SIG-M5 treated with dmso at 0.1 percent for 504 hours (cell line): ENCODE measurements at regions not wholly inside any gene's neighbourhood (a gene's known extent, or its start where the extent isn't known, plus 50 kb on each side); places are given as distances from the start of the nearest gene placed in this dataset.
"Not testable (repeated sequence)": the region's sequence is repeated elsewhere in the genome, so short reads cannot be mapped to it uniquely, and the experiment has no call there.

Experiments
- DNase-seq: peaks from one replicate; lab custom pipeline; 2025; ENCODE audit not compliant: unreplicated experiment; lab: John Stamatoyannopoulos, UW

DNA sequence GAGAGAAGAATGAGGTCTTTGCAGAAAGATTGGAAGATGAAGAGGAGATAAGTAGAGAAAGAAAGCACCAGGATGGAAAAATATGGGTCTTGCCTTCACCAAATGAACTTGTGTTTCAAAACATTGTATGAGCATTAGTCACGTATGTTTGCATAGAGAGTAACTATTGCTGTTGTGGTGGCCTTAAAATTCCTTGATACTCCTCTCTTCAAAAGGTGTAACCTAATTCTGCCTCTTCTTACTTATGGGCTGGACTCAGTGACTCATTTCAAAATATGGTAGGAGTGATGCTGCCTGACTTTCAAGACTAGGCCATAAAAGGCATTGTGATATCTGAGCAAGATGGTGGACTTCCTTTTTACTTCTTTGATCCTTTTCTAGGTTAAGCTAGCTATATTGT, 228.7 kb upstream of the ZNF385D start:
- no peak for DNase-seq

DNA sequence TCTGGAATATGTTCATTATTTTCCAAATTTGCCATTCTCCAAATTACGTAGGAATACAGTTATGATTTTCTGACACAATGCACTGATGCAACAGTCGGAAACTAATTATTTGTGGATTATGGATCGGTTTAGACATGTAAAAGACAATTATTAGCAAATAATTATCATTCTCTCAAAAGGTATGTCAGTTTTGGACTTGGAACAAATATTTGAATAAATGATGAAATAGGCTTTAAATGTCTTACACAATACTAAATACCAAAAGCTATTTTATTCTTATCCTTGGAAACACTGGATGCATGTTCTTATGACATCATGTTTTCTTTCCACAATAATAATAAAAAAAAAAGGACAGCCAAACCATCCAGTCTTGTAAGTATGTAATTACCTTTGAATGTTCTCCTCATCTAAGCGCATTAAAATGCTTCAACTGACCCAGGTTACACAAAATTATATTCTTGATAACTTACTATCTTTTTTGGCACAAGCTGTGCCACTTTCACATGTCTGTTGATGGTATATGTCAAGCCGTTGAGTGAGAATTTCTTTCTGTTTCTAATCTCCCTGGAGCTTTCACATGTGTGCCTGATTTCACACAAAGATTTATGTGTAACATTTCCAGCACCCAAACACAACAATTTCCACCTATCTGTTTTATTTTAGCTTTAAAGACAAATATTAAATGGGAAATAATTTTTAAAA, 238.5 kb upstream of the ZNF385D start:
- DNase-seq = no peak

DNA sequence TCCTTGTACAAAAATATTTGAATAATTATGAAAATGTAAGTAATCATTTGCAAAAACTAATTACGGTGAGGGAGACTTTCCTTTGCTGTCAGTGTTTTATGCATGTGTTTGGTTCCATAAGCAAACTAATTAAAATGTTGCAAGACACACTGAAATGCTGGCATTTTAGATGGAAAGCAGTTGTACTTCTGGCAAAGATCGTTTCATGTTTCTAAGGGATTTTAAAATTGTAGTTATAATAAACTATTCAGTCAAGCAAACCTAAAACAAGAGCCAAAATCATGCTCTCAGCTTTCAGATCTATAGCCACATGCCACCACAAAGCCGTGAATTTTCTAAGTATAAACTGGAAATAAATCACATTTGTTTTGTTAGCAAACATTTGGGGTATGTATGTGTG, 240.1 kb upstream of the ZNF385D start:
- no peak for DNase-seq

DNA sequence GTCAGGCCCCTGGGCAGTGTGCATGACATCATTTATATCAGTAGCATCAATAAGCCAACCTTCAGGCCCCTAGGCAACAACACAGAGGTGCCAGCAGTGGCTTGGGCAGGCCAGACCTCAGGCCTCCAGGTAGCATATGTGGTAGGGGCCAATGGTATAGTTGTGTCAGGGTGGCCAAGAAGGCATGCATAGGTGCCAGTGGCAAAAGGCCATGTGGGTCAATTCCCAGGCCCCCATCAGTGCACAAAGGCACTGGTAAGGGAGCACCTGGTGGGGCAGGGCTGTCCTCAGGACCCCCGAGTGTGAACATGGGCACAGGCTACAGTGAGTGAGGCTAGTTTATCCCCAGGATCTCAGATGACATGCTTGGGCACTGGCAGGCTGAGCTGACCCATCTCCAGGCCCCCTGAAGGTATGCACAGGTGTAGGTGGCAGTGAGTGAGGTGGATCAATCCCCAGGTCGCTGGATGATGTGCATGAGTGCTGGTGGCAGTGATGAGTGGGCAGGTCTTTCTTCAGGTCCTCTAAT, 244.1 kb upstream of the ZNF385D start:
- DNase-seq = no peak

DNA sequence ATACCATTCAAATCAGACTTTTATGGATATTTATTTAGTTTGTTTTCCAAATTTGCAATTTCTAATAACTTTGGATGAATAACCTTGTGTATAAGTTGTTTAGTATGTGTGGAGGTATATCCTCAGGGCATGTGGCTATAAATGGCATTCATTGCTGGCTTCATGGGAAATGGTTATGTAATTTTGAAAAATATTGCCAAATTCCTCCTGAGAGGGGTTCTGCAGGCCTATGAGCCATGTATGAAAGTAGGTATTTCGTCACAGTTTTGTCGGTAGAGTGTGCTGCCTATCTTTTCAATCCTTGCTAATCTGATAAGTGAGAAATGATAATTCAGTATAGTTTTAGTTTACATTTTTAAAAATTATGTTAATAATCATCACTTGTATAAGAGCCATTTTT, 256.4 kb upstream of the ZNF385D start:
- no peak for DNase-seq

DNA sequence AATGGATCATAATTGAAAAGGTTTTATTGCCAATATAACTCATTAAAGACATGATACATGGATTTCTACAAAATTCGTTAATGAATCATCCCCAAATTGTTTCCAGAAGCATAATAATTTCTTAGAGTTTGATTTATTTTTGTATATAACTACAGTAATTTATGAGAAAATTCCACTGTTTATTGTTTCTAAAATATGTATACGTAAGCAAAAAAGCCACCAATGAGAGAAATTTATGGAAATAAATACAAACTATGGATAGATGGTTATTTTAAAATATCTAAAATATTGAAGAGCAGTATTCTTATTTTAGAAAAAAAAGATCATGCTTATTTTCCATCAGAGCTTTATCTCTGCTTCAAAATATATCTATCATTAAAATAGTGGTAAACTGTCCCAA, 260.0 kb upstream of the ZNF385D start:
- no peak for DNase-seq

DNA sequence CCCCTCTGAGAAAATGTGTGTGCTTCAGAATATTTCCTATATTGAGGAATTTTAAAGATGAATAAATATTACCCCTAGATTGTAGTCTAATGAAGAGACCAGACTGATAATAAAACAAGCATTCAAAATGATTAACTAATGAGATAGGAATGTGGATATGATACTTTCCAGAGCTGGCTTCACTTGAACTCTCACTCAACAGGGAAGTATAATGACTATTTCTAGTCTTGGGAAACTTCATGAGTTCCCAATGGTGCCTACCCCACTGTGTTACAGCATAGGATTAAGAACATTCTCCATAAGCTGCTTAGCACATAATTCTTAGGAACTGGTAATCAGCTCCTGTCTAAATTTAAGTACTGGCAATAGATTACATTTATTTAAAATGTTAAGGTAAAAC, 261.5 kb upstream of the ZNF385D start:
- no peak for DNase-seq

DNA sequence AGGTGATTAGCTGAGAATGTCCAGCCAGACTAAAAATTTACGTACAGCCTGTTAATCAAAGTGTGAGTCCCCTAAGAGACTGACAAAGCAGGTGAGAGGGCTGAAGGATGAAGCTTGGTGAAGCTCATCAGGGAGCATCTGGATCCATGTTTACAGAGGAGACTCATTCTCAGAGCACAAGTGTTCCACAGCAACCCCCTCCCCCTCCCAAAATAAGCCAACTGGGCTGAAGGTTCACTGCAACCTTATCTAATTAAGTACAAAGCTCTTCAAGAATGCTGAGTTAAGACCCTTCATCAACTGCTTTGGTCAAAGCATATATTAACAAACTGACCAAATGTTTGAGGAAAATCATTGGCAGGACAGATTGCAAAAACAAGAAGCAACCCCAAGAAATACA, 262.6 kb upstream of the ZNF385D start:
- DNase-seq = no peak

DNA sequence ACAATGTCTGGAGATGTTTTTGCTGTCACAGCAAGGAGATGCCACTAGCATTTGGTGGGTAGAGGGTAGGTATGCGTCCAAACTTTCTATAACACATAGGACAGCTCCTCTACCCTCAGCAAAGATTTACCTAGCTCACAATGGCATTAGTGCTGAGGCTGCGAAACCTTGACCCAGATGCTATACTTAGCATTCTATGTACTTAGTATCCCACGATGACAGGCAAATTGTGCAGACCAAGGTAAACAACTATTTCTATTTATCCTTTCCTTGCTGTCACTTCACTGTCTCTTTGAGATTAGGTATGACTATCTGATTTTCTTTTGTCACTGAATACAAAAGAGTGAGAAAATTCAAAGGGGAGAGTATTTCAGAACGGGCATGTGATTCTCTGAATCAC, 265.2 kb upstream of the ZNF385D start:
- no peak for DNase-seq

DNA sequence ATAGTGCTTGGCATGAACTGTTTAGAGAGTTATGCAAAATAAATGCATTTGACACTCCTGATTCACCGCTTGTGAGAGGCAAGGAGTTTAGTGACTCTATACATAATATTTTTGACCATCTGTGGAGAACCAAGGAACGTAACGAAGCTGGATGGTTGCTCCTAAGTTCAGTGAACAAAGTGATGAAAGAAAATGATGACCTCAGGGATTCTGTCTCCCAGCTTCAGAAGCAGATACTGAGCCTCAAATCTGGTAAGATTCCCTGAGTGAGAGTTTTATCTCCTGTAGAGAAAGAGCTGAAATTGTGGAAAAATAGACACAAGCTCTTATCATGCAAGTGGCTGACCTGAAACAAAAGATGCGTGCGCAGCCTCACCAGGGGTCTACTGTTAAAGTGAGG, 273.6 kb upstream of the ZNF385D start:
- not testable (repeated sequence) for DNase-seq

DNA sequence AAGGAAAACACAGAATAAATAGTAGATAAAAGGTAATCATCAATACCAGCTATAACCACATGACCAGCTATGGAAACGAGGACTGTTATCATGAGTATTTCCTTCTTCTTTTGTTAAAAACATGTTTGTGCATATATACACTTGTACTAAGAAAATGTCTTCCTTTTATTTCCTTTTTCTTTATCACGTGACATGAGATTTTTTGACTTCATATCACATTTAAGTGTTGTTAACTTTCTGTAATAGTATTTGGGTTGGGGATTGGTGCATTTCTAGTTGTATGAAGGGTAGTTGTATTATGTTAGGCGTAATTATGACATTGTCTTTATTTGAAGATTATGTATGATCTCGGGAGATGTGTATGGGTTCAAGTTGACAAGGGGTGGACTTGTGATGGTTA, 278.5 kb upstream of the ZNF385D start:
- no peak for DNase-seq

DNA sequence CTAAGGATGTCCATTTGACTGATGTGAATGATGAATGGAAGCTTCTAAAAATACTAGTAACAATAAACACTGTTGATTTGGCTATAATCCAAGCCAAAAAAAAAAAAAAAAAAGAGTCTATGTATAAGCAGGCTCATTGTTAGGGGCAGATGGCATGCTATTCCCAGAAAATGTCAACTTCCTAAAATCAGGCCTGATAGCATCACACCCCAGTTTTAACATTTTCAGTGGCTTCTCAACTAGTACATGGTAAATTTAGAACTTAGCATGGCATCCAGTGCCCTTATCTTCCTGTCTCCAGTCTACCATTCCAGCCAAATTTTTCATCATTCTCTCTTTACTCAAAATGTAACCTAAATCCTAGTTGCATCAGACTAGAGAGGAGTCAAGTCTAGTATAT, 288.2 kb upstream of the ZNF385D start:
- DNase-seq = no peak

DNA sequence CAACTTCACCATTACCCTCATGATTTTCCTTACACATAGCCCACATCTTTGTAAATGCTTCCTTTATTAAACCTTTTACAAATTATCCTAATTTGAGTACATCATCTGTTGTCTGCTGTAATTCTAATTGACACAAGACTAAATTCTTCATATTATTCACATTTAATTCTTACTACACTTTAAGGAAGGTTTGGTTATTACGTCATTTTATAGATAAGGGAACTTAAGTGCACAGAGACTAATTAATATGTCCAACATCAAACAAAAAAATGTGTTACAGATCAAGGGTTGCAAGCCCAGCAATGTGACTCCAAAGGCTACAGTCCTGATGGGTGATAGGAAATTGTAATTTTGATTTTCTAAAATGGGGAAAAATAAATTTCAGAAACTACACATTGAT, 289.1 kb upstream of the ZNF385D start:
- DNase-seq = no peak

DNA sequence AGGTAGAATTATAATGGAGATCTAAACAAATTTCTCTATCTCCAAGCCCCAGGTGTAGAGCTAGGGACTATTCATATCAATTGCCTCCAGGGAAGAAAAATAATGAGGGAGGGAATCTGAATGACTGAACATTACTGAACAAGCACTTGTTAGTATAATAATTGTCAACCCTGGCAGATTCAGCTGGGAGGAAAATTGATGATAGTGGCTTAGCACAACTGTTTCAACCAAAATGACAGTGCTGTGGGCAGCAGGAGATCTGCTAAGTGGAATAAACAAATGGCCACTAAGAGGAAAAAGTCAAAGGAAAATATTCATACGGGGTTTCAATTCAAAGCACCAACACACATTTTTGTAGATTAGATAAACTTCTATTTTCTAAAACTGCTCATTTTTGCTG, 294.9 kb upstream of the ZNF385D start:
- no peak for DNase-seq

DNA sequence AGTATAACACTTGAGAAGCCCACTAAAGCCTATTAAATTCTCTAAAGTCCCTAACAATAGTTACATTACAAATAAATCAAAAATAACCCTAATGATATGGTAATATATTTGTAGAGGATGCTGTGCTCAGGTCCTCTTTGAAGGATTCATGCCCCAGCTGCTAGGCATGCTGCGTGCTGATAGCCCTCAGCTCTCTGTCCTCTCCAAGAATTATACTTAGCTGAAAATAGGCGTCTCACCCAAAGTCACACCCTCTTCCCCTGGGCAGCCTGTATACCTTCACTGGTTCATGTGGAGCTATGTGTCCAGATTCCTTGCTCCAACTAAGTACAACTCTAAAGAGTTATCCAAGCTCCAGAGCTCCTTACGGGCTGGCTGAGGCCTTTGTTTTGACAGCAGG, 312.5 kb upstream of the ZNF385D start:
- DNase-seq = no peak

DNA sequence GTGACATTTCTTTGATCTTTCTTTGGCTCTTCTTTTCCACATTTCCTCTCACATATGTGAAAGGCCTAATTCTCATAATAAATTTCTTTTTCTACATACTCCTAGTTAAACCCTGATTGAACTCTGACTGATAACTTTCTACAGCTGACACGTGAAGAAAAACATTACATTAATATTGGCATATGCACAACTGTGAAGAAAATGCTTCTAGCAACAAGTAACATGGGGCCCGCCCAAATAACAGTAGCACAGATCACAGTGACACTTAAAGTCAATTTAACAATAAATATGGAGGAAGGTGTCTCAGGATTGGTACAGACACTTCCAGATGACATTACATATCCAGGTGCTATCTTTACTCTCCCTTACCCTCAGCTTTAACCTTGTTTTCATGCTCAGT, 317.6 kb upstream of the ZNF385D start:
- DNase-seq = no peak

DNA sequence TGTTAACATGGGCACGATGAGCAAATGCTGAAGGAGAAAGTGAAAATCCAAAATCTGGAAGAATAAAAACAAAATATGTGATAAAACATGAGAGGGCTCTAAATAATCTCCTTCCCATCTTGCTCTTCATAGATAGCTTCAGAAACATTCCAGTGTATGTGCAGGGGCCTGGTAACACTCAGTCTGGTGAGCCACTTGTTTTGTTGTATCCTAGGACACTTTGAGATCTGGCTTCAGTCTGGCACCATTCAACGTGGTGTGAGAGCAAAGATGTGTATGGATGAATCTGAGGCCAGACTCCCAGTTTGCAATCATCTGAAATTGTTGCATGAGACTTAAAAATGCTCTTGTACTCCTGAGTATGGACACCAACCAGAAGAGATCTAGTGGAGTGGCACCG, 337.2 kb upstream of the ZNF385D start:
- no peak for DNase-seq

DNA sequence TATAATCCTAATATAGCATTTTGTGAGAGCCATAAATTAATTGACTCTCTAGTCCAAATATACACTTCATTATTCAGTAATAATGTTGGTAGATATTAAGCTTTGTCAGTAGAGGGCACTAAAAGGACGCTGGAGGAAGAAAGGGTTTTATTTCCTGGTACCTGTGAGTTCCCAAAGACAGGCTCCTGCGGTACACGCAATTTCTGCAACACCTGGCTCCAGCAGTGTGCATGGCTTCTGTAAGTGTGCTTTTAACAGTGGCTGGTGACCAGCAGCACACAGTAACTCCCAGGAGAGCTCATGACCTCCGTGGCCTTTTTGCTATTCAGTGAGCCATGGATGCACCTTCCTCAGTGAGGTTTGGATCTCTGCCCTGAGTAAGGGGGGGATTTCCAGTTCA, 338.3 kb upstream of the ZNF385D start:
- peak; percentile 57 for DNase-seq

DNA sequence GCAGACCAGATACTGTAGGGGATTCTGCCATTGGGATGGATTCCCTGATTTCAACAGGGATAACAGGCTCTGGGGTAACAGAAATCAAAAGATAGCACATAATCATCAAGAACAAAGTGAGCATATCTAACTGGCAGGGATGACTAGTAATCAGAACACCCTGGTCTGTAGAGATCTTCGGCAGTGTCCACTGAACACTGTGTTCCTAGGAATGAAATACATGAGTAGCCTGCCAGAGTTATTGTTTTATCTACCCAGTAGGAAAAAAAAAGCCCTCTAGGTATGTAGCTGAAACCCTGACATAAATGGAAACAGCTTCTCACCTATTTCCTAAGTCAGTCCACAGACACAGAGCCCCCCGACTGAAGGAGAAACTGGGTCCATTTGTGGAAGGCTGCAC, 340.3 kb upstream of the ZNF385D start:
- DNase-seq = no peak

DNA sequence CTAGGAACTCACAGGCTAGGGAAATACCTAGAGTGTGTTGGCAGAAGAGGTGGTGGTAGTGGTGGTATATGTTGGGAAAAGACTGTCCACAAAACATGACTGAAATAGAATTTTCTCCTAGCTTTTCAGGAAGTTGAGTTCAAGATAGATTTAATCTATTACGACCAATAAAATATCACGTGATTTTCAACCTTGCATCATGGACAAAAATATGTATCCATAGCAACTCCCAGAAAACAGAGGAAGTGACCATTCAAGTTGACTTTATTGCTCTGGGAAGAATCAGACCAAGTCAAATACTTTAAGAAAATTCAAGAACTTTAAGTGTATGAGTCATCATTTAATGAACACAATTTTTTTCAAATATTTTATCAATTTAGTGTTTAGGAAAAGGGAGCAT, 347.0 kb upstream of the ZNF385D start:
- no peak for DNase-seq

DNA sequence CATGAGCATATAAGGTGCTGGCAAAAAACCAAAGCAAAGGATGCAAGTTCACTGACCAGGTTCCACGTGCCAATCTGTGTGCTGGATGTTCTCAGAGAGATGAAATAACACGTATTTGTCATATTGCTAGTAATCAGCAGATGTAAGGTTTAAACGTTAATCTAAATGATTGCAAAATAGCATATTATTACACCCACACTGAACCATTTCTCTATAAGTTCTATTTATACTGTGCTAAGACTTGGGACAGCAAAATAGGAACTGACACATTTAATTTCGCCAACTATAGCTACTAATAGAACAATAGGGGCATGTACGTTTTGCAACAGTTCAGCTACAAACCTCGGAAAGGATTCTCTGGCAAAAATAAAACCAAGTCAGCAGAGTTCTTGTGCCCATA, 350.3 kb upstream of the ZNF385D start:
- peak; percentile 37 for DNase-seq

DNA sequence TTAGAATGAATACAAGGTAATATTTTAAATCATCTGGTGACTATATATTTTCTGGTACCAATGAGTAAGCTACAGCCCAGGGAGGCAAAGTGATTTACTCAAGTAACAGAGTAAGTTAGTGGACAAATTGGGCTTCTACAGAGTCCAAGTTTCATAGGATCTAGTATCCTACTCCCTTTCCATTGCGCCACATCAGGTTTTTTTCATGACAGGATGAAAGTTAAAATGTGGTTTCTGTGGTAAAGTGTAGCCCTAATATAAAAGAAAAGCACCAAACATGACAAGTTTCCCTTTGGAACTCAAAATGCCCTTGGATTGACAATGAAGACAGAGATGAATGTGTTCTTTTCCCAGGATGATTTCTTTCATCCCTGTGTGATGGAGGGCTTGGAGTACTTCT, 350.8 kb upstream of the ZNF385D start:
- DNase-seq = no peak

DNA sequence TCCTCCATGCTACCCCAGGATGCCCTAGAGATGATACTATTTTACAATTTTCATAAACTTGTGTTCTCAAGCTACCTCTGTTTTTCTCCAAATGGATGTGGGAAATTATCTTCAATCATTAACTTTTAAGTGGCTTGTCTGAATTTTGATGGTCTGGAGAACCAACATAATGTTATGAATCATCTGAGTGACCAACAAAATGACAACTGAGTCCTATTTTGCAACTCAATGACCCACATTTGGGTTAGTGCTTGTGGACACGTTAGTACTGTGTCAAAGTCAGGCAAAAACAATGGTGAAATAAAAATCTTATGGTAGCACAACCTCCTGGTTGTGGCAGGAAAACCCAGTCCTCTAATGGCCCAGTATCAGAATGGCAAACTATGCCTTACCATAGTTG, 352.4 kb upstream of the ZNF385D start:
- no peak for DNase-seq
